Bronchial epithelial cell (primary cell): ENCODE measurements at regions not wholly inside any gene's neighbourhood (a gene's known extent, or its start where the extent isn't known, plus 50 kb on each side); places are given as distances from the start of the nearest gene placed in this dataset.

Source experiments
- DNase-seq: peaks from one replicate; pipeline ENCODE4 v3.0.0-alpha.2; 2010; ENCODE audit warnings: low read depth
- FAIRE-seq: peaks from 2 replicates; lab custom pipeline; 2011; peaks lifted over from hg19 to GRCh38; lab: Jason Lieb, UNC
- H3K27me3 ChIP-seq: 2 replicates; pipeline ENCODE4 v1.5.1; 2011; ENCODE audit warnings: low read length; ENCODE audit not compliant: control insufficient read depth, insufficient read depth
- H3K36me3 ChIP-seq: 2 replicates; pipeline ENCODE4 v1.5.1; 2011; ENCODE audit warnings: low read length; ENCODE audit not compliant: control insufficient read depth, insufficient read depth
- H3K4me3 ChIP-seq: 2 replicates; pipeline ENCODE4 v1.5.1; 2011; ENCODE audit warnings: mild to moderate bottlenecking, low read depth, low read length, control low read depth
- TF ChIP-seq, protein P1 (sequence below): IDR thresholded peaks from 2 replicates; pipeline ENCODE4 v1.5.1; 2011; ENCODE audit warnings: mild to moderate bottlenecking, moderate library complexity, low read length, control low read depth, inconsistent platforms; ENCODE audit not compliant: insufficient read depth, severe bottlenecking

GRCh38 chr5:34490506-34491250, 165.4 kb upstream of the RAI14 start:
- Histone ChIP-seq H3K27me3 (no peaks in the 10 kb centered on the region), H3K36me3 (no peaks in the 10 kb centered on the region), H3K4me3 (no peak overlapping the region)
- TF ChIP-seq, protein P1, sequence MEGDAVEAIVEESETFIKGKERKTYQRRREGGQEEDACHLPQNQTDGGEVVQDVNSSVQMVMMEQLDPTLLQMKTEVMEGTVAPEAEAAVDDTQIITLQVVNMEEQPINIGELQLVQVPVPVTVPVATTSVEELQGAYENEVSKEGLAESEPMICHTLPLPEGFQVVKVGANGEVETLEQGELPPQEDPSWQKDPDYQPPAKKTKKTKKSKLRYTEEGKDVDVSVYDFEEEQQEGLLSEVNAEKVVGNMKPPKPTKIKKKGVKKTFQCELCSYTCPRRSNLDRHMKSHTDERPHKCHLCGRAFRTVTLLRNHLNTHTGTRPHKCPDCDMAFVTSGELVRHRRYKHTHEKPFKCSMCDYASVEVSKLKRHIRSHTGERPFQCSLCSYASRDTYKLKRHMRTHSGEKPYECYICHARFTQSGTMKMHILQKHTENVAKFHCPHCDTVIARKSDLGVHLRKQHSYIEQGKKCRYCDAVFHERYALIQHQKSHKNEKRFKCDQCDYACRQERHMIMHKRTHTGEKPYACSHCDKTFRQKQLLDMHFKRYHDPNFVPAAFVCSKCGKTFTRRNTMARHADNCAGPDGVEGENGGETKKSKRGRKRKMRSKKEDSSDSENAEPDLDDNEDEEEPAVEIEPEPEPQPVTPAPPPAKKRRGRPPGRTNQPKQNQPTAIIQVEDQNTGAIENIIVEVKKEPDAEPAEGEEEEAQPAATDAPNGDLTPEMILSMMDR = no peak
- FAIRE-seq (no peak), DNase-seq (no peak)

DNA sequence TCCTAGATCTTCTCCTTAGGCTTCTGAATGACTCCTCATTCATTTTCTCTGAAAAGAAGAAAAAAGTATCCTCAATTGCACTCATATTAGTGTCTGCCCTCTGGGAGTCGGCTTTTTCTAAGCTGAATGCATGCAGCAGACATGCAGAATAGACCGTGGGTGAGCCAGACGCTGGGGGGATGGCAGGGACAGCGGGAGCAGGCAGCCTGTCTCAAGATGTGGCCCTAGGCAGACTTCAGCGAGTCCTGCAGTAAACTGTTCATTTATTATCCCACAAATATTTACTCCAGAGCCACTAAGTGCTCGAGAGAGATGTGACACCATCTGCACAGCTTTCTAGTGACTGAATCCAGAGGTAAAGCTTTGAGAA, 164.9 kb upstream of the RAI14 start:
- FAIRE-seq = no peak

GRCh38 chr5:34494111-34494755, 161.9 kb upstream of the RAI14 start:
- DNase-seq = no peak
- FAIRE-seq = no peak
- H3K36me3 ChIP-seq = no peaks in the 10 kb centered on the region
- TF ChIP-seq, protein P1 = no peak
- no peaks in the 10 kb centered on the region for H3K27me3 ChIP-seq
- no peak overlapping the region for H3K4me3 ChIP-seq

More for the DNA sequence above, 164.9 kb upstream of the RAI14 start:
- DNase-seq = no peak
- Histone ChIP-seq H3K36me3 (no peaks in the 10 kb centered on the region), H3K27me3 (no peaks in the 10 kb centered on the region), H3K4me3 (no peak overlapping the region)
- TF ChIP-seq, protein P1 = no peak

- TF ChIP-seq, protein P1 = no peak
- FAIRE-seq = no peak
- Histone ChIP-seq H3K36me3 (no peaks in the 10 kb centered on the region), H3K4me3 (no peak overlapping the region), H3K27me3 (no peaks in the 10 kb centered on the region)
- DNase-seq = no peak
Observed at GRCh38 chr5:34495178-34495577, 160.9 kb upstream of the RAI14 start.

- DNase-seq (no peak), FAIRE-seq (no peak)
- H3K4me3 ChIP-seq = no peak overlapping the region
- TF ChIP-seq, protein P1 = no peak
- H3K27me3 ChIP-seq = no peaks in the 10 kb centered on the region
- no peaks in the 10 kb centered on the region for H3K36me3 ChIP-seq
Observed at GRCh38 chr5:34496260-34496691, 159.9 kb upstream of the RAI14 start.
